H1 (cell line): ENCODE measurements at regions not wholly inside any gene's neighbourhood (a gene's known extent, or its start where the extent isn't known, plus 50 kb on each side); places are given as distances from the start of the nearest gene placed in this dataset.

Experiments
- CTBP2 ChIP-seq: IDR thresholded peaks from 2 replicates; pipeline ENCODE4 v1.7.0; 2011; ENCODE audit warnings: borderline replicate concordance, mild to moderate bottlenecking, moderate library complexity, mixed read lengths, low read length; ENCODE audit not compliant: insufficient read depth, insufficient read length
- TF ChIP-seq, protein P1 (sequence below): fragments of 300-600 bp; sonication (generic); IDR thresholded peaks from 2 replicates; pipeline ENCODE4 v1.7.1; 2012; ENCODE audit warnings: low read length, moderate library complexity, mild to moderate bottlenecking, inconsistent platforms; ENCODE audit not compliant: insufficient replicate concordance

DNA sequence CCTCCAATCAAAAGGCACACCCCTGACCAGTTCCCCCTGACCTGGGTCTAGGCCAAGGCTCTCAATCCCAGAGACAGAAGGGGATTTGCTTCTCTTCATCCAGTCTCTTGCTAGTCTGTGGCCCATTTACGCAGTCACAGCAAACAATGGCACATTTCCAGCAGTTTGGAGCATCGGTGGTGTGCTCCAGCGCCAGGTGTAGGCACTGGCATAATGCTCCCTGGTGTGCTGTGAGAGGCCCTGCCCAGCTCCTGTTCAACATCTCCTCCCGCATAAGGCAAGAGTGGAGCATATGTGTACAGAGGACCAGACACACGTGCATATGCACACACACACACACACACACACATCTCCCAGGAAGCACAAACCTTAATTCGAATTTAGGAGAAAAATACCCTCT, 79.5 kb upstream of the ERCC6L2 start (continued):
- TF ChIP-seq, protein P1, sequence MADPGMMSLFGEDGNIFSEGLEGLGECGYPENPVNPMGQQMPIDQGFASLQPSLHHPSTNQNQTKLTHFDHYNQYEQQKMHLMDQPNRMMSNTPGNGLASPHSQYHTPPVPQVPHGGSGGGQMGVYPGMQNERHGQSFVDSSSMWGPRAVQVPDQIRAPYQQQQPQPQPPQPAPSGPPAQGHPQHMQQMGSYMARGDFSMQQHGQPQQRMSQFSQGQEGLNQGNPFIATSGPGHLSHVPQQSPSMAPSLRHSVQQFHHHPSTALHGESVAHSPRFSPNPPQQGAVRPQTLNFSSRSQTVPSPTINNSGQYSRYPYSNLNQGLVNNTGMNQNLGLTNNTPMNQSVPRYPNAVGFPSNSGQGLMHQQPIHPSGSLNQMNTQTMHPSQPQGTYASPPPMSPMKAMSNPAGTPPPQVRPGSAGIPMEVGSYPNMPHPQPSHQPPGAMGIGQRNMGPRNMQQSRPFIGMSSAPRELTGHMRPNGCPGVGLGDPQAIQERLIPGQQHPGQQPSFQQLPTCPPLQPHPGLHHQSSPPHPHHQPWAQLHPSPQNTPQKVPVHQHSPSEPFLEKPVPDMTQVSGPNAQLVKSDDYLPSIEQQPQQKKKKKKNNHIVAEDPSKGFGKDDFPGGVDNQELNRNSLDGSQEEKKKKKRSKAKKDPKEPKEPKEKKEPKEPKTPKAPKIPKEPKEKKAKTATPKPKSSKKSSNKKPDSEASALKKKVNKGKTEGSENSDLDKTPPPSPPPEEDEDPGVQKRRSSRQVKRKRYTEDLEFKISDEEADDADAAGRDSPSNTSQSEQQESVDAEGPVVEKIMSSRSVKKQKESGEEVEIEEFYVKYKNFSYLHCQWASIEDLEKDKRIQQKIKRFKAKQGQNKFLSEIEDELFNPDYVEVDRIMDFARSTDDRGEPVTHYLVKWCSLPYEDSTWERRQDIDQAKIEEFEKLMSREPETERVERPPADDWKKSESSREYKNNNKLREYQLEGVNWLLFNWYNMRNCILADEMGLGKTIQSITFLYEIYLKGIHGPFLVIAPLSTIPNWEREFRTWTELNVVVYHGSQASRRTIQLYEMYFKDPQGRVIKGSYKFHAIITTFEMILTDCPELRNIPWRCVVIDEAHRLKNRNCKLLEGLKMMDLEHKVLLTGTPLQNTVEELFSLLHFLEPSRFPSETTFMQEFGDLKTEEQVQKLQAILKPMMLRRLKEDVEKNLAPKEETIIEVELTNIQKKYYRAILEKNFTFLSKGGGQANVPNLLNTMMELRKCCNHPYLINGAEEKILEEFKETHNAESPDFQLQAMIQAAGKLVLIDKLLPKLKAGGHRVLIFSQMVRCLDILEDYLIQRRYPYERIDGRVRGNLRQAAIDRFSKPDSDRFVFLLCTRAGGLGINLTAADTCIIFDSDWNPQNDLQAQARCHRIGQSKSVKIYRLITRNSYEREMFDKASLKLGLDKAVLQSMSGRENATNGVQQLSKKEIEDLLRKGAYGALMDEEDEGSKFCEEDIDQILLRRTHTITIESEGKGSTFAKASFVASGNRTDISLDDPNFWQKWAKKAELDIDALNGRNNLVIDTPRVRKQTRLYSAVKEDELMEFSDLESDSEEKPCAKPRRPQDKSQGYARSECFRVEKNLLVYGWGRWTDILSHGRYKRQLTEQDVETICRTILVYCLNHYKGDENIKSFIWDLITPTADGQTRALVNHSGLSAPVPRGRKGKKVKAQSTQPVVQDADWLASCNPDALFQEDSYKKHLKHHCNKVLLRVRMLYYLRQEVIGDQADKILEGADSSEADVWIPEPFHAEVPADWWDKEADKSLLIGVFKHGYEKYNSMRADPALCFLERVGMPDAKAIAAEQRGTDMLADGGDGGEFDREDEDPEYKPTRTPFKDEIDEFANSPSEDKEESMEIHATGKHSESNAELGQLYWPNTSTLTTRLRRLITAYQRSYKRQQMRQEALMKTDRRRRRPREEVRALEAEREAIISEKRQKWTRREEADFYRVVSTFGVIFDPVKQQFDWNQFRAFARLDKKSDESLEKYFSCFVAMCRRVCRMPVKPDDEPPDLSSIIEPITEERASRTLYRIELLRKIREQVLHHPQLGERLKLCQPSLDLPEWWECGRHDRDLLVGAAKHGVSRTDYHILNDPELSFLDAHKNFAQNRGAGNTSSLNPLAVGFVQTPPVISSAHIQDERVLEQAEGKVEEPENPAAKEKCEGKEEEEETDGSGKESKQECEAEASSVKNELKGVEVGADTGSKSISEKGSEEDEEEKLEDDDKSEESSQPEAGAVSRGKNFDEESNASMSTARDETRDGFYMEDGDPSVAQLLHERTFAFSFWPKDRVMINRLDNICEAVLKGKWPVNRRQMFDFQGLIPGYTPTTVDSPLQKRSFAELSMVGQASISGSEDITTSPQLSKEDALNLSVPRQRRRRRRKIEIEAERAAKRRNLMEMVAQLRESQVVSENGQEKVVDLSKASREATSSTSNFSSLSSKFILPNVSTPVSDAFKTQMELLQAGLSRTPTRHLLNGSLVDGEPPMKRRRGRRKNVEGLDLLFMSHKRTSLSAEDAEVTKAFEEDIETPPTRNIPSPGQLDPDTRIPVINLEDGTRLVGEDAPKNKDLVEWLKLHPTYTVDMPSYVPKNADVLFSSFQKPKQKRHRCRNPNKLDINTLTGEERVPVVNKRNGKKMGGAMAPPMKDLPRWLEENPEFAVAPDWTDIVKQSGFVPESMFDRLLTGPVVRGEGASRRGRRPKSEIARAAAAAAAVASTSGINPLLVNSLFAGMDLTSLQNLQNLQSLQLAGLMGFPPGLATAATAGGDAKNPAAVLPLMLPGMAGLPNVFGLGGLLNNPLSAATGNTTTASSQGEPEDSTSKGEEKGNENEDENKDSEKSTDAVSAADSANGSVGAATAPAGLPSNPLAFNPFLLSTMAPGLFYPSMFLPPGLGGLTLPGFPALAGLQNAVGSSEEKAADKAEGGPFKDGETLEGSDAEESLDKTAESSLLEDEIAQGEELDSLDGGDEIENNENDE, result no peak
- TF ChIP-seq CTBP2, result no peak
